HG02571 (cell line): ENCODE measurements at regions not wholly inside any gene's neighbourhood (a gene's known extent, or its start where the extent isn't known, plus 50 kb on each side); places are given as distances from the start of the nearest gene placed in this dataset.
"Not testable (repeated sequence)": the region's sequence is repeated elsewhere in the genome, so short reads cannot be mapped to it uniquely, and the experiment has no call there.

Experiments used
- ATAC-seq: cut with Tn5 transposase; IDR thresholded peaks from one replicate; pipeline ENCODE4 v1.9.1; 2021; ENCODE audit warnings: mild to moderate bottlenecking, moderate library complexity; ENCODE audit not compliant: unreplicated experiment

- no peak for ATAC-seq
Observed at GRCh38 chr3:102682741-102683140, 247.9 kb downstream of the ZPLD1 start.

DNA sequence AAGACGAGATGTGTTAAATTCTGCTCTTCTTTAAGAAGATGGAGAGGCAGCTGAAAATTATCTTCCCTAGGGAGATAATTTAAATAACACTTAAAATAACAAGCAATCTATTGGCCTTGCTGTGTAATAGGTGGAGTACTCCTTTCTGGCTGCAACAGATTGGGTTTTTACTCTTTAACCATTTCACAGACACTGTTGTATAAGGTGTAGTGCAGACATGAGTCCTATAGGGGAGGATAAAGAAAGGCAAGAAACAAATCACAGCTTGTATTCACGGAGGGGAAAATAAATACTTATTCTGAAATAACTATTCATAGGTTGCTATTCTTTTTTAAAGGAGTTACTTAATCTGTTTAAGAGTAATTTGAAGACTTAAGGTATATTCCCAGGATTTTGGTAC is 252.0 kb downstream of the ZPLD1 start:
- no peak for ATAC-seq

DNA sequence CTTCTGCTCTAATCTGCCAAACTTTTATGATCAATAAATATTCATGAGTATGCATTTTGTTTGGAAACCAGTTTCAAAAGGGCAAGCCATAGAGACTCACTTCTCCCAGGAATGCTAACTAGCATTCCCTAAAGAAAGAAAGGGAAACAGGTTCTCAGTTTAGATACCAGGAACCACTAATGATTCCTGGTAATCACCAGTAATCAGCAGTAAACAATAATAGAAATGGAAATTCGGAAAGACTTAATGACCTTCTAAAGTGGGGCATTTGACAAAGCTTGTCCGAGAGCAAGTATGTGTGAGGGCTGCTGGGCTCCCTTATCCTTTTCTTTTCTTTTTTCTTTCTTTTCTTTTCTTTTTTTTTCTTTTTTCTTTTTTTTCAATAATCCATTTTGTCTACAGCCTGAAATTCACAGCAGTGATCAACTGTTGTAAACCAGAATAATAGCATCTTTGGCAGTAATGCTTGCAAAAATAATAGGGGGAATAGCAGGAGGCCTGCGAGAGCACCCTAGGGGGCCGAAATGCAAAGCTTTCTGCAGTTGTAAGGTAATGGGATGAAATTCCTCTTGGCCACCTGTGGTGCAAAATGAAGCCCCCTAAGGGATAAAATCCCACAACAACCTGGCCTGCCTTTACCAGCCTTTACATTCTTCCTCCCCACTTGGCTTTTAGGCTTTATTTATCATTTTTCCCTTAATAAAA is 253.2 kb downstream of the ZPLD1 start:
- ATAC-seq = no peak

DNA sequence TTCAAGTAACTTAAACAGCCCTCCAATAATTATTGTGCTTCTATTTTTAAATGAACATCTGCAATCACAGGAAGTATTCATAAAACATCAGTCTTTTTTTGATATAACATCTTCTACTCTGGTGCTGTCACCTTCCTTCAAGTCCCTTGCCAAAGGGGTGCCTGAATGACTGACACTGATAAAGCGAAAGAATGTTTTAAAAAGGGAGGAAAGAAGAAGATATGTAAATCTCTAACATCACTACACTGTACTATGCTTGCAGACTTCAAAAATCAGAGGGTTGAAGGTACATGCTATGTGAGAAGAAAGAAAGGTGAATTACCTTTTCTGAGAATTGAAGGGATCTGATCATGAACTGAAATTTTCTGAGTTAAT is 253.7 kb downstream of the ZPLD1 start:
- no peak for ATAC-seq

GRCh38 chr3:102691507-102691906 is 256.7 kb downstream of the ZPLD1 start:
- ATAC-seq = no peak

- no peak for ATAC-seq
Observed at GRCh38 chr3:102699104-102699818, 264.4 kb downstream of the ZPLD1 start.

GRCh38 chr3:102699819-102700140 is 265.0 kb downstream of the ZPLD1 start:
- ATAC-seq = no peak

- no peak for ATAC-seq
Observed at GRCh38 chr3:102712896-102713295, 278.1 kb downstream of the ZPLD1 start.

DNA sequence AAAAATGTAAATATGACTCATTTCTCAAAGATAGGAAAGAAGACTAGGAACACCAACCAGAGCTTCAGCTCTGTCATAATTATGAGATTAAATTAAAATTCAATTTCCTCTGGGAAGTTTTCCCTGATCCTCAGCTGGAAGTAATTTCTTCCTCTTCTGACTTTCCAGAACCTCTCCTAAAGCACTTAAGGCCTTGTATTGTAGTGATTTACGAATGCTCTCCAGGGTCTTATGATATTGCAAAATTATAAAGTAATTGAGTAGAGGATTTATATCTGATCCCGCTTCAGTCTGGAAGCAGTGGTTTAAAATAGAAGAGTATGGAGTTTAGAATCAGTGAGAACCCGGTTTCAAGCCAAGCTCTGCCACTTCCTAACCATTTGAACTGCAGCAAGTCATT is 279.8 kb downstream of the ZPLD1 start:
- no peak for ATAC-seq

DNA sequence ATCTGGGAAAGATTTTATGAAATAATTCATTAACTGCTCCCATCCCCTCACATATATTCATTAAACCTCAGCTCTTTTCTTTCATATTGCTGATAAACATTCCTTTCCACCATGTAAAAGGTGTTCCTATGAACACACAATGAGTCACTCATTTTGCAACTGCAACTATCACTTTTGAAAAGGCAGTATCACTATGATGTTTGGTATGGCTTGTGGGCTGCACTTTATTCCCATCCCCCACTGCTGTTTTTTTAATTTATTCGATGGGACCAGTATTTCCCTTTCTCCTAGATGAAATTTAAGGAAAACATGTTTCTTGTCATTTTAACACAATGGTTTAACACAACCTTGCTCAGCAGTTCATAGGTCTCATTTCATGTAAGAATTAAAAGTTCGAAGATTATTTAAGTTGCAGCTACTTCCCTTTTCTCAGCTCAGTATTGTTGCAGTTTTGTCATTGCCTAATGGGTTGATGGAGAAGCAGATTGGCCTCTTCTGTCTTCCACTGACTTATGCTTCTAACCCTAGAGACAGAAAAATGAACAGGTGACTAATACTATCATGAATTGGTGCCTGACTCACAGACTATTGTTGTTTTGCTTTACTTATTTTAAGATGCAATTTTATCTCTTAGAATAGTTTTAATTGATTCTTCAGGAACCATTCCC is 280.3 kb downstream of the ZPLD1 start:
- peak; percentile 89 for ATAC-seq

DNA sequence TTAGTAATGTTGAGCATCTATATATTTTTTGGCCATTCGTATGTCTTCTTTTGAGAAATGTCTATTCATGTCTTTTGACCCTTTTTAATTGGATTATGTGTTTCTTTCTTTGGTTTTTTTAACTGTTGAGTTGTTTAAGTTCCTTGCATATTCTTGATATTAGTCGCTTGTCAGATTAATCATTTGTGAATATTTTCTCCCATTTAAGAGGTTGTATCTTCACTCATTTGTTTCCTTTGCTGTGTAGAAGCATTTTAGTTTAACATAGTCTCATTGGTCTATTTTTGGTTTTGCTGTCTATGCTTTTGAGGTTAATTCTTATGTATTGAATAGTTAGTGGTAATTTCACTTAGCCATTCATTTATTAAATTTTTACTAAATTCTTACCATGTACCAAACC is 283.8 kb downstream of the ZPLD1 start:
- no peak for ATAC-seq

- no peak for ATAC-seq
Observed at GRCh38 chr3:102722317-102722716, 287.5 kb downstream of the ZPLD1 start.

DNA sequence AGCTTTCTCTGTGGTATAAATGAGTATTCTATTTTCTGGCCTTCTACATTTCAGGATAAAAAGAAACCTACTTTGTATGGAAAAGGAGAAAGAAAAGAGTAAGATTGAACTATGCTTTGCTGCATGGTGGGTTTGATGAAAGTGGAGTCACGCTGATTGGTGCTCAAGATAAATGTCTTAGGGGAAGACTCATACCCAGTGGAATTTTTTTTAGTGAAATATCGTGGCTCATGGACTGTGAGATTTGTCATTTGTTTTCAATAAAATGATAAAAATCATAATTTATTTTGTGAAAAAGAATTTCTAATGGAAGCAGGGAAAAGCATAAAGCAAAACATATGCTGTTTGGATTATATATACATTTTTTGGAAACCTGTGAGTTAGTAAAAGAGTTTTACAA is 292.5 kb downstream of the ZPLD1 start:
- ATAC-seq = no peak

- not testable (repeated sequence) for ATAC-seq
Observed at GRCh38 chr3:102732581-102732980, 297.8 kb downstream of the ZPLD1 start.

- ATAC-seq = no peak
Observed at GRCh38 chr3:102733791-102734563, 299.2 kb downstream of the ZPLD1 start.

GRCh38 chr3:102735311-102735710 is 300.5 kb downstream of the ZPLD1 start:
- ATAC-seq = no peak

- no peak for ATAC-seq
Observed at GRCh38 chr3:102736288-102736974, 301.6 kb downstream of the ZPLD1 start.

- ATAC-seq = no peak
Observed at GRCh38 chr3:102736975-102737304, 302.1 kb downstream of the ZPLD1 start.

DNA sequence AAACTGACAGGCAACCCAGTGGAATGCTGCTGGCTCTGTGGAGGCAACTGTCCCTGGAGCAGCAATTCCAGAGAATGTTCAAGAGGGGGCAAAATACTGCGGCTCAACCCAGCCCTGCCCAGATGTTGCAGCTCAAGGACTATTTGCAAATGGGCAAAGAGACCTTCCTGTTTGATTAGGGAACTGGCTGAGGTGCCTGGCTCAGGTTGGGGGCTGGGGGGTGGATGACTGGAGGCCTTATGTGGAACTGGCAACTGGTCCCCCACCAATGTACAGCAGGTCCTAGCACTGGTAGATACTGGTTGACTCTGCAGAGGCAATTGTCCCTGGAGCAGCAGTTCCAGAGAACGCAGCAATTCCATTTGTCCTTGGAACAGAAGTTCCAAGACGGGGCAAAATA is 302.5 kb downstream of the ZPLD1 start:
- ATAC-seq = no peak

GRCh38 chr3:102741105-102741504 is 306.3 kb downstream of the ZPLD1 start:
- no peak for ATAC-seq

- ATAC-seq = no peak
Observed at GRCh38 chr3:102741694-102742093, 306.9 kb downstream of the ZPLD1 start.
